Gastroesophageal sphincter (tissue), 4 donors: ENCODE measurements at regions not wholly inside any gene's neighbourhood (a gene's known extent, or its start where the extent isn't known, plus 50 kb on each side); places are given as distances from the start of the nearest gene placed in this dataset.

Experiments
- ATAC-seq: fragments of 150-250 bp; one replicate; pipeline ENCODE4 v1.9.1; 2016; ENCODE audit warnings: mild to moderate bottlenecking, moderate library complexity
- H3K27ac ChIP-seq, 4 donors: fragments of 200-600 bp; sonication (generic) in 3 of 4; 1 replicate in 3 of 4; 2 replicates in 1 of 4; pipeline ENCODE4 v1.5.1; 2016 to 2019
- H3K27me3 ChIP-seq: fragments of 200-600 bp; sonication (generic); one replicate; pipeline ENCODE4 v1.5.1; 2019
- H3K36me3 ChIP-seq, 2 donors: fragments of 200-600 bp; sonication (generic); one replicate each; pipeline ENCODE4 v1.5.1; 2019; ENCODE audit warnings: control low read depth in 1 of 2
- H3K4me1 ChIP-seq, 3 donors: fragments of 200-600 bp; sonication (generic); 1 replicate in 2 of 3; 2 replicates in 1 of 3; pipeline ENCODE4 v1.5.1; 2016 to 2019; ENCODE audit warnings: control low read depth in 2 of 3
- H3K4me3 ChIP-seq, 2 donors: fragments of 200-600 bp; sonication (generic); one replicate each; pipeline ENCODE4 v1.5.1; 2019; ENCODE audit warnings: mild to moderate bottlenecking in 1 of 2, moderate library complexity in 1 of 2
- H3K9me3 ChIP-seq, 3 donors: fragments of 200-600 bp; sonication (generic); one replicate each; pipeline ENCODE4 v1.5.1; 2017 to 2019; ENCODE audit warnings: control low read depth in 2 of 3
- CTCF ChIP-seq, 4 experiments: fragments of 200-600 bp in 2 of 4; fragments of 450-650 bp in 2 of 4; sonication (generic) in 1 of 4; IDR thresholded peaks; one replicate each; pipeline ENCODE4 v1.5.1; 2017 to 2019; ENCODE audit warnings: antibody characterized with exemption in 4 of 4, mild to moderate bottlenecking in 2 of 4, moderate library complexity in 2 of 4
- EP300 ChIP-seq: sonication (generic); formaldehyde crosslinking; IDR thresholded peaks from one replicate; pipeline ENCODE4 v1.6.1; 2017; ENCODE audit warnings: antibody characterized with exemption, mild to moderate bottlenecking
- POLR2A ChIP-seq, 2 donors: fragments of 450-650 bp; IDR thresholded peaks; one replicate each; pipeline ENCODE4 v1.6.1; 2017; ENCODE audit warnings: antibody characterized with exemption in 2 of 2, mild to moderate bottlenecking in 2 of 2, moderate library complexity in 1 of 2
- POLR2AphosphoS5 ChIP-seq: sonication (generic); formaldehyde crosslinking; IDR thresholded peaks from one replicate; pipeline ENCODE4 v1.6.1; 2017; ENCODE audit warnings: antibody characterized with exemption
- WGBS, 2 donors: methylation state at CpG; one replicate each; pipeline ENCODE4 v1.1.5; 2018; ENCODE audit warnings: low coverage in 1 of 2; 5-methylcytosine and 5-hydroxymethylcytosine counted together

- 47 to 57% methylated on average over 4 to 5 of the region's 6 CpGs for WGBS, 2 donors
- TF ChIP-seq EP300 (no peak), POLR2AphosphoS5 (no peak), POLR2A (IDR thresholded peaks at IDR 0.05) (no peak), CTCF (IDR thresholded peaks at IDR 0.05) (no peak)
- Histone ChIP-seq H3K36me3 (no peaks in the 10 kb centered on the region), H3K27me3 (no peaks in the 10 kb centered on the region), H3K4me3 (no peak overlapping the region), H3K4me1 (peaks cover 0 to 16% (median 0%) of the 10 kb centered on the region in 3 donors), H3K27ac (no peak overlapping the region), H3K9me3 (no peaks in the 10 kb centered on the region)
- ATAC-seq = no peak
Measured at GRCh38 chr2:12313445-12314126, 403.1 kb upstream of the TRIB2 start.

GRCh38 chr2:12314127-12314760 lies 402.5 kb upstream of the TRIB2 start:
- Histone ChIP-seq H3K27ac (no peak overlapping the region), H3K36me3 (no peaks in the 10 kb centered on the region), H3K27me3 (no peaks in the 10 kb centered on the region), H3K4me3 (no peak overlapping the region), H3K4me1 (peaks cover 0 to 22% (median 0%) of the 10 kb centered on the region in 3 donors), H3K9me3 (no peaks in the 10 kb centered on the region)
- WGBS, 2 donors = 69 to 78% methylated on average over 6 to 8 of the region's 8 CpGs
- TF ChIP-seq POLR2A (IDR thresholded peaks at IDR 0.05) (no peak), CTCF (IDR thresholded peaks at IDR 0.05) (no peak)
- no peak for ATAC-seq

DNA sequence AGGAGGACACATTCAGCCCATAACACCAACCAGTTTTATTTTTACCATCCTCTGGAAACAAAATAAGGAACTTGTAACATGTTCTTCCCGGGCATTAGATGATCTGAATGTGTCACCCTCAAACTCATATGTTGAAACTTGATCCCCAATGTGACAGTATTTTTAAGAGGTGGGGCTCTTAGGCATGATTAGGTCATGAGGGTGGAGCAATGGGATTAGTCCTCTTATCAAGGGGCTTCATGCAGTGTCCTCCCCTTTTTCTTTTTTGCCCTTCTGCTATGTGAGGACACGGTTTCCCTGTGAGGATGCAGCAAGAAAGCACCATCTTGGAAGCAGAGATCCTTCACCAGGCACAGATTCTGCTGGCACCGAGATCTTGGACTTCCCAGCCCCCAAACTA lies 401.5 kb upstream of the TRIB2 start:
- Histone ChIP-seq H3K27me3 (no peaks in the 10 kb centered on the region), H3K27ac (no peak overlapping the region), H3K4me3 (no peak overlapping the region), H3K4me1 (peaks cover 0 to 26% (median 0%) of the 10 kb centered on the region in 3 donors), H3K36me3 (no peaks in the 10 kb centered on the region), H3K9me3 (no peaks in the 10 kb centered on the region)
- ATAC-seq = no peak
- 90 to 98% methylated on average over 2 to 3 of the region's 3 CpGs for WGBS, 2 donors
- TF ChIP-seq EP300 = no peak
- TF ChIP-seq POLR2AphosphoS5 = no peak
- no peak for TF ChIP-seq POLR2A (IDR thresholded peaks at IDR 0.05)
- no peak for TF ChIP-seq CTCF (IDR thresholded peaks at IDR 0.05)

DNA sequence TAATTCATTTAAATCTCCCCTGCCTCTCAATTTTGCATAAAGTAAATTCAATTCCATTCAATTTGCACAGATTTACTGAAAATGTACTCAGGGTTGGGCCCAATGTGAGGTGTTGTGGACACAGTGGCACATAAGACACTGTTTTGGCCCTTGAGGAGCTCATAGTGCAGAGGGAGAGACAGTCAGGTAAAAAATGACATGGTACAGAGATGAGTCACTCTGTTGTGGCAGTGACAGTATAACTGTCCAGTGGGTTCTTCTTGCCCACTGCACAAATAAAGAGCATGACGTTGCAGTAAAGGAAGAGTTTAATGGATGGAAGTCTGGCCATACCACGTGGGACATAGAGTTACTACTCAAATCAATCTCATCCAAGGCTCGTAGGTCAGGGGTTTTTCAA lies 400.3 kb upstream of the TRIB2 start:
- Histone ChIP-seq H3K9me3 (no peaks in the 10 kb centered on the region), H3K36me3 (no peaks in the 10 kb centered on the region), H3K4me3 (no peak overlapping the region), H3K27ac (no peak overlapping the region), H3K27me3 (no peaks in the 10 kb centered on the region), H3K4me1 (peaks cover 0 to 38% (median 0%) of the 10 kb centered on the region in 3 donors)
- no peak for TF ChIP-seq POLR2A (IDR thresholded peaks at IDR 0.05)
- no peak for TF ChIP-seq POLR2AphosphoS5
- no peak for TF ChIP-seq EP300
- no peak for TF ChIP-seq CTCF (IDR thresholded peaks at IDR 0.05)
- ATAC-seq = no peak
- WGBS, 2 donors = 87 to 96% methylated on average over 3 of the region's 3 CpGs

DNA sequence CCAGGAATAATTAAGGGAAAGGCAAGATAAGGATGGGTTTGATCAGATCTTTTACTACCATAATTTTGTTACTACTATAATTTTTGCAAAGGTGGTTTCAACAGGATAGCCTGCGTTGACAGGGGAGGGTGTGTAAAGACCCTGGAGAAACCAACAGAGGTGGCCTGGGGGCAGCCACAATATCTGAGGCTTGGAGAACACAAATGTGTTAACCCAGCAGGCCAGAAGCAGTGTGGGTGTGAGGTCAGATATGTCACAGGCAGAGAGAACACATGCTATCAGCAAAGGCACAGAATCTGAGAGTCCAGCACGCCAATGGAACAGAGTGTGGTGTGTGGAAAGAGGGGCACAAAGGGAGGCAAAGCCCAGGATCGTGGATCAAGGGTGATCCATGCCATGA lies 399.4 kb upstream of the TRIB2 start:
- WGBS, 2 donors = 0 to 63% methylated on average over 1 to 3 of the region's 3 CpGs

More for the DNA sequence above, 399.4 kb upstream of the TRIB2 start:
- Histone ChIP-seq H3K4me3 (no peak overlapping the region), H3K36me3 (no peaks in the 10 kb centered on the region), H3K27ac (peak overlapping the region in 1 of 4 donors; percentile 61), H3K4me1 (peaks cover 0 to 41% (median 0%) of the 10 kb centered on the region in 3 donors), H3K27me3 (no peaks in the 10 kb centered on the region), H3K9me3 (no peaks in the 10 kb centered on the region)
- no peak for TF ChIP-seq EP300
- no peak for TF ChIP-seq CTCF (IDR thresholded peaks at IDR 0.05)
- no peak for TF ChIP-seq POLR2A (IDR thresholded peaks at IDR 0.05)
- no peak for TF ChIP-seq POLR2AphosphoS5
- ATAC-seq = no peak
